IMR-90 (cell line): ENCODE measurements at regions not wholly inside any gene's neighbourhood (a gene's known extent, or its start where the extent isn't known, plus 50 kb on each side); places are given as distances from the start of the nearest gene placed in this dataset.

Experiments
- CEBPB ChIP-seq: IDR thresholded peaks from 2 replicates; pipeline ENCODE4 v1.6.1; 2012; ENCODE audit warnings: low read depth, low read length, improper control_type of control experiment
- CTCF ChIP-seq: conservative IDR thresholded peaks from 2 replicates; pipeline ENCODE4 v1.5.1; 2012; ENCODE audit warnings: mild to moderate bottlenecking, low read depth, low read length, improper control_type of control experiment
- MAFK ChIP-seq: IDR thresholded peaks from 2 replicates; pipeline ENCODE4 v1.6.1; 2012; ENCODE audit warnings: low read depth, low read length, improper control_type of control experiment
- MAZ ChIP-seq: IDR thresholded peaks from 2 replicates; pipeline ENCODE4 v1.6.1; 2012; ENCODE audit warnings: low read depth, mild to moderate bottlenecking, low read length, improper control_type of control experiment, moderate library complexity, borderline replicate concordance
- MXI1 ChIP-seq: IDR thresholded peaks from 2 replicates; pipeline ENCODE4 v1.6.1; 2012; ENCODE audit warnings: low read depth, mild to moderate bottlenecking, low read length, moderate library complexity, borderline replicate concordance
- NFE2L2 ChIP-seq: fragments of 150-350 bp; IDR thresholded peaks from 2 replicates; pipeline ENCODE4 v1.6.1; 2016; ENCODE audit warnings: low read depth, mild to moderate bottlenecking, low read length
- POLR2A ChIP-seq: IDR thresholded peaks from 2 replicates; pipeline ENCODE4 v1.6.1; 2012; ENCODE audit warnings: mild to moderate bottlenecking, low read depth, low read length
- RAD21 ChIP-seq: IDR thresholded peaks from 2 replicates; pipeline ENCODE4 v1.6.1; 2012; ENCODE audit warnings: low read length, improper control_type of control experiment
- RFX5 ChIP-seq: IDR thresholded peaks from 2 replicates; pipeline ENCODE4 v1.8.0; 2012; ENCODE audit warnings: low read depth, mild to moderate bottlenecking, low read length, moderate library complexity
- TF ChIP-seq, protein P1 (sequence below): fragments of 150-350 bp; IDR thresholded peaks from 2 replicates; pipeline ENCODE4 v1.6.1; 2017; ENCODE audit warnings: mild to moderate bottlenecking, antibody characterized with exemption, low read length, low read depth

DNA sequence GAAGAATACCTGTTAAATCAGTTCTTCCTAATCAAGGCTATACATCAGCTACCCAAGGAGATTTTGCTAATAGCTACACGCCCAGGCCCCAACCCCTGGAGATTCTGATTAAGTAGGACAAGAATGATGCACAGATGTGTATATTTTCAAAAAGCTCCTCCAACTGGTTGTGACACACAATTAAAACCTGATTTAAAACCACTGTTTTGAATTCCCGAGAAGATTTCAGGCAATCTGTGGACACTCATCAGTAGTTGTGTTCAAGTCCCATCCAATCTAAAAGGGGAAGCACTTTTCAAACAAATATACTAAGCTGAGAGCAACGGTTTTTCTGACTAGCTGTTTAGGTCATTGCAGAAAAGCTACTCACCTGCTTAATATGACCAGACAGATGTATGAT, 118.9 kb upstream of the NHSL1 start:
- TF ChIP-seq RFX5 (no peak), CTCF (no peak), RAD21 (no peak), MXI1 (no peak), MAFK (no peak), POLR2A (no peak), CEBPB (no peak), MAZ (no peak), NFE2L2 (no peak)
- TF ChIP-seq, protein P1, sequence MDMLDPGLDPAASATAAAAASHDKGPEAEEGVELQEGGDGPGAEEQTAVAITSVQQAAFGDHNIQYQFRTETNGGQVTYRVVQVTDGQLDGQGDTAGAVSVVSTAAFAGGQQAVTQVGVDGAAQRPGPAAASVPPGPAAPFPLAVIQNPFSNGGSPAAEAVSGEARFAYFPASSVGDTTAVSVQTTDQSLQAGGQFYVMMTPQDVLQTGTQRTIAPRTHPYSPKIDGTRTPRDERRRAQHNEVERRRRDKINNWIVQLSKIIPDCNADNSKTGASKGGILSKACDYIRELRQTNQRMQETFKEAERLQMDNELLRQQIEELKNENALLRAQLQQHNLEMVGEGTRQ = no peak
